ENCODE measurements at regions not wholly inside any gene's neighbourhood (a gene's known extent, or its start where the extent isn't known, plus 50 kb on each side); places are given as distances from the start of the nearest gene placed in this dataset.
"Not testable (repeated sequence)": the region's sequence is repeated elsewhere in the genome, so short reads cannot be mapped to it uniquely, and the experiment has no call there.

DNA sequence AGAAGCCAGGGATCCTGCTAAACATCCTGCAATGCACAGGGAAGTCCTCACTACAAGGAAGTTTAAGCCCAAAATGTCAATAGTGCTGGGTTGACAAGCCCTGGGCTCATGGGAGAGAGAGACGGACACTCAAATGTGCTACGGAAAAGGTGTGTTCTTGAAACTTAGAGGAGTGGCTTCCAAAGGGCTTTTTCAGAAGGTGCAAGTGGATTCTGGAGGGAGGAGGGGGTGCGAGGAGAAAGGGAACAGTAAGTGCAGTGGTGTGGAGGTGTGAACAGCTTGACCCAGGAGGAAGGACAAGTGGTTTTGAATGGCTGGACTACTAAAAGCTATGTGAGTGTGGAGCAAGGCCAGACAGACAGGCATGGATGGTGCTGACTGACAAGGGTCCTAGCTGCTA lies 50.4 kb upstream of the CECR2 start:
- DNase-seq = peak in 1 of 3 experiments; percentile 3

DNA sequence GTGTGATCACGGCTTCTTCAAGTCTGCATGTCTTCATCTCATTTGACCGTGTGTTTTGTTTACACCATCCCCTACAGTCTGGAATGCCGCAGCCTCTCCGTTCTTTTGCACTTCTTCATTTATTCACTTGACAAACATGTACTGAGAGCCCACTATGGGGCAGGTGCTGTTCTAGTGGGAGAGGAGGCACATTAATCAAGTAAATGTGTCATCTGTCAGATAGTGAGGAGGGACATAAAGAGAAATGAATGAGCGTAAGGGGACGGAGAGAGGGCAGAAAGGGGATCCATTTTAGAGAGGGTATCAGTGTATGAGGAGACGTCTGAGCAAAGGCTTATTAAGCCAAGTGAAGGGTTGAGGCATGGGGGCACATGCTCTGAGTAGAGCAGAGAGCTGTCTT lies 54.0 kb upstream of the CECR2 start:
- DNase-seq = peak in 2 of 3 experiments; percentile 3 to 17

DNA sequence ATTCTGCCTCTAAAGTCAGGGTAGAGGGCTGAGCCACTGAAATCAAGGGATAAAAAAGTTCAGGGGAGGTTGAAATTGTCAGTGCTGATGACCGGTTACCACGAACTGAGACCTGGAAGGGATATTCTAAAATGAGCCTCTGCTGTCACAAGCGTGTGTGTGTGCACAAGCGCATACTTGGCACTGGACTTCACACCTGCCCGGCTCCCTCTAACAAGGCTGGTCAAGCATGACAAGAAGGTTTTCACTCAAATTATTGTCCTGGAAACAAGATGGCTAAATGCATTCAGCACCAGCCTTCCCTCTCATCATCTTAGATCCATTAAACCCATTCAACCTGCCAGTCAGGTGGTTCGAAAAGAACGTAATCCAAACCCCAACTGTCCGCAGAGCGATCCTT lies 54.8 kb upstream of the CECR2 start:
- DNase-seq = peak in 2 of 3 experiments; percentile 62 to 67

DNA sequence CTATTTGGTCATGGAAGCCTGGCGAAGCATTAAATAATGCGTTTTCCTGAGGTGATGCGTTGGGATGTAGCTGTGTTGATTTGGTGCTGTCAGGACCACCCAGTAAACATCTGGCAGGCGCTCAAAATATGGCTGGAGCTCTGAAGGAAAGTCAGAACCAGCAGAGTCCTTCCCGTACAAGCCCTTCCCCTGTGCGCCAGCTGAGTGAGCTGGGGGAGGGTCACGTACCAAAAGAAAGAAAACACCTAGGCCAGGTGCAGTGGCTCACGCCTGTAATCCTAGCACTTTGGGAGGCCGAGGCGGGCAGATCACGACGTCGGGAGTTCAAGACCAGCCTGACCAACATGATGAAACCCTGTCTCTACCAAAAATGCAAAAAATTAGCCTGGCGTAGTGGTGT lies 55.6 kb upstream of the CECR2 start:
- DNase-seq = peak in 1 of 3 experiments; percentile 32

DNA sequence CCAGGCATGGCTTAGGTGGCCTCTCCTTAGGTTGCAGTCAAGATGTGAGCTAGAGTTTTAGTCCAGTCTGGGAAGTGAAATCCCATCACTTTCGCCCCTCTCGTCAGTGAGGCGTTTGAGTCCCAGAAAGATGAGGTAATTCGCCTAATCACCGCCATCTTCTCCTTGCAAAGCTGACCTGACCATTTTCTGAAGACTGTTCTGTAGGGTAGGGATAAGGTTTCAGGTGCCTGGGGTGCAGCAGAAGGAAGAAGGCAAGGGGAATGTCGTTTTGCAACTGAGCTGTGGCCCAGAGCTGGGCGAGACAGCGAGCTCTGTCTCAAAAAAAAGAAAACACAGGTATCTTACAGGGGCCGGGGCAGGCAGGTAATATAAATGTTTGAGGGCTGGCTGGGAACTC lies 61.7 kb upstream of the CECR2 start:
- no peak for DNase-seq

DNA sequence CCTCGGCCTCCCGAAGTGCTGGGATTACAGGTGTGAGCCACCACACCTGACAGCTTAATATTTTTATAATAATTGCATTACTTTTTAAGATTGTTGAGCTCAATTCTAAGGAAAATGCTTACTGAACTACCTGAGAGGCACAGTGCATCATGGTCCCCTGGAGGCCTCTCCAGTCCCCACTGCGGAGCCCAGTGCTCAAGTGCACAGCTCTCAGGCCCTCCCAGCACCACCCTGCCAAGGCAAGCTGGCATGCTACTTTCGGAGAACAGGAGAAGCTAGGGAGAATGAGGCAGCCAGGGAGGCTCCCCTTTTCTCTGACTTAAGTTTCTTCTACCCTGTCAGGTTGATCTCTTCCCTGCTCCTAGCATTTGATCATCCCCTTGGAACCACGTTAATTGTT lies 64.2 kb upstream of the CECR2 start:
- no peak for DNase-seq

DNA sequence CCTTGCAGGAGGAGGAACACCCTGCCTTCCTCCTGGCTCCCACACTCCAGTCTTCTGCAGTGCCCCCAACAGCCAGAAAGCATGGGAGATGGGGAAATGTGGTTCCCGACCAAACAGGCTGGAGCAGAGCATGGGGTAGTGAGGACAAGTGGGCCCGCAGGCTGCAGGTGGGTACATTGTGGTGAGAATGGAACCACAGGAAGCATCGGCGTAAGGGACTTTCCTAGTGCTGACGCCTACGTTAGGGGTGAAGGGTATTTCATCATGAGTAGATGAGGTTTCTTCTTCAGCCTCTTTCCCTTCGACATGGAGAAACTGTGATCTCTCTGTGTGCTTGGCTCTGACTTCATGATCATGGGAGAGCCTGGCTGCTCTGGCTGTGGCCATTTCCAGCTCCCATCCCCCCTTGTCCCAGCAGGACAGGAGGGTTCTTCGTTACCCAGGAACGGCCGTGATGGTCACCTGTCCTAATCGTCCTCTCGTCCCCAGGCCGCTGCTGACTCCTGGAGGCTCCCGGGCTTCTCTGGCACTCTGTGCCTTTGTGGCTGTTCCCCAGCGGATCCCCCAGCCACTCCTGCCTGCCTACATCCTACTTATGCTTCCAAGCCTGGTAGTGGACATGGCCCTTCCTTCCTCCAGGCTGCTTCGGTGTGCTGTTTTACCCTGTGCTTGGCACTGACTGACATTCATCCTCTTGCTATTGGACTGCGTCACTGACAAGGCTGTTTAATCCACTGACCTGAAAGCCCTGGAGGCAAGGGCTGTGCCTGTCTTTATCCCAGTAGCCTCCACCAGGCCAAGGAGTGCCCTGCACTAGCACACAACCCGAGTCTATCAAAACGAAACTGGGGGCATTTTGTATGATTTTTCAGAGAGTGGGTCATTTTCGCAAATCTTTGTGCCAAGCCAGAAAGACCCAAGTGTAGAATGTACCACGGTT lies 65.2 kb upstream of the CECR2 start:
- DNase-seq = no peak

DNA sequence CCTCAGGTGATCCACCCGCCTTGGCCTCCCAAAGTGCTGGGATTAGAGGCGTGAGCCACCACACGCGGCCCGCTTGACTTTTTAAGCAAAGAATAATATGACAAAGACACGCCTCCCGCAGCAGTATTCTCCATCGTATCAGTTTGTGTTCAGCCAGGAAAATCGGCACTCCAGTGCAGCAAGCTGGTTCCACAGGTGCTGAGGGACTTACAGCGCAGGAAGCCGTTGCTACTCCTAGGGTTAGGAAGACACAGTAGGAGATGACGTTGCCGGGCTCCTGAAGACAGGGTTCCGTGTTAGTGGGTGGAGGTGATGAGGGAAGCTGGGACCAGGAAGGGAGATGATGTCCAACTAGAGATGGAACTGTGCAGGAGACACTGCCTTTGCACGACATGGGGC lies 65.8 kb upstream of the CECR2 start:
- no peak for DNase-seq

DNA sequence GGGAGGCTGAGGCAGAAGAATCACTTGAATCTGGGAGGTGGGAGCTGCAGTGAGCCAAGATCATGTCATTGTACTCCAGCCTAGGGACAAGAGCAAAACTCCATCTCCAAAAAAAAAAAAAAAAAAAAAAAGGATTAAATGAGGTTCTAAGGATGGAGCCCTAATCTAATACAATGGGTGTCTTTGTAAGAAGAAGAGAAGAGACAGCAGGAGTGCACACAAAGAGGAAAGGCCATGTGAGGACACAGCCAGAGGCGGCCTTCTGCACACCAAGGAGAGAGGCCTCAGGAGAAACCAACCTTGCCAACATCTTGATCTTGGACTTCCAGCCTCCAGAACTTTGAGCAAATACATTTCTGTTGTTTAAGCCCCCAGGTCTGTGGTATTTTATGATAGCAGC lies 66.6 kb upstream of the CECR2 start:
- no peak for DNase-seq

DNA sequence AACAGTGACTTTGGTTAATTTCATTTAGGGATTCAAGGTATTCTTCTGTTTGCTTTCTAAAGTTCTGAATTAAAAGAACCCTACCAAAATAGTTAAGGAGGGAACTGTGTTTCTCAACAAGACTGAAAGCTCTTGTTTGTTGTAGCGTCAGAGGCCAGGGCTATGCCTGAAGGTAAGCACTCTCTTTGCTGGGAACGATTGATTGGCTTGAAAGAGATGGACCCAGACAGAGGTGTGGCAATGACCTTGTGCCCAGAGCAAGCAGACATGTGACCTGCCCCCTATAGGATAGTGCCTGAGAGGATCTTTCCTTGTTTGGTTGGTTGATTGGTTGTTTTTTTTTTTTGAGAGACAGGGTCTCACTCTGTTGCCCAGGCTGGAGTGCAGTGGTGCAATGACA lies 68.3 kb upstream of the CECR2 start:
- no peak for DNase-seq

DNA sequence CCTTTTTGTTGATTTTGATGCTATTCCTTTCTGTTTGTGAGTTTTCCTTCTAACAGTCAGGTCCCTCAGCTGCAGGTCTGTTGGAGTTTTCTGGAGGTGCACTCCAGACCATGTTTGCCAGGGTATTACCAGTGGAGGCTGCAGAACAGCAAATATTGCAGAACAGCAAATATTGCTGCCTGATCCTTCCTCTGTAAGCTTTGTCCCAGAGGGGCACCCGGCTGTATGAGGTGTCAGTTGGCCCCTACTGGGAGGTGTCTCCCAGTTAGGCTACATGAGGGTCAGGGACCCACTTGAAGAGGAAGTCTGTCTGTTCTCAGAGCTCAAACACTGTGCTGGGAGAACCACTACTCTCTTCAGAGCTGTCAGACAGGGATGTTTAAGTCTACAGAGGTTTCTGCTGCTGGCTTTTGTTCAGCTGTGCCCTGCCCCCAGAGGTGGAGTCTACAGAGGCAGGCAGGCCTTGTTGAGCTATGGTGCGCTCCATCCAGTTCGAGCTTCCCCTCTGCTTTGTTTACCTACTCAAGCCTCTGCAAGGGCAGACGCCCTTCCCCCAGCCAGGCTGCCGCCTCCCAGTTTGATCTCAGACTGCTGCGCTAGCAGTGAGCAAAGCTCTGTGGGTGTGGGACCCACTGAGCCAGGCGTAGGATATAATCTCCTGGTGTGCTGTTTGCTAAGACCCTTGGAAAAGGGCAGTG lies 70.3 kb upstream of the CECR2 start:
- peak in 1 of 3 experiments; percentile 17 for DNase-seq

DNA sequence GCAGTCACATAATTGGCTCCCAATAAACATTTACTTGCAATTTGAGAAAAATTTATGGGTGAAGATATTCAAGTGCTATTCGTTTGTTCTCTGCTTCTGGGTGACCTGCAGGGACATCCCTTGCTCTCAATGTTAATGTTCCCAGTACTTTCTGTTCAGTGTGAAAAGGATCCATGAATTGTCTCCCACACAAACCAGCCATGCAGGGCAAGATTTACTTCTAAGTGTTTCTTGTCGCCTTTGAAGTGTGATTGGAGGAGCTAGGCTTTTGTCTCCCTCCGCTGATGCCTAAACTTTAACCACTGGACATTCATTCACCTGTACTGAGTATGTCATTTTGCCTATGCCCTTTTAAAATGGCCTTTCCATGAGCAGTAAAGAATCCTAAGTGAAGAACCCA lies 66.4 kb upstream of the ADA2 start:
- no peak for DNase-seq

DNA sequence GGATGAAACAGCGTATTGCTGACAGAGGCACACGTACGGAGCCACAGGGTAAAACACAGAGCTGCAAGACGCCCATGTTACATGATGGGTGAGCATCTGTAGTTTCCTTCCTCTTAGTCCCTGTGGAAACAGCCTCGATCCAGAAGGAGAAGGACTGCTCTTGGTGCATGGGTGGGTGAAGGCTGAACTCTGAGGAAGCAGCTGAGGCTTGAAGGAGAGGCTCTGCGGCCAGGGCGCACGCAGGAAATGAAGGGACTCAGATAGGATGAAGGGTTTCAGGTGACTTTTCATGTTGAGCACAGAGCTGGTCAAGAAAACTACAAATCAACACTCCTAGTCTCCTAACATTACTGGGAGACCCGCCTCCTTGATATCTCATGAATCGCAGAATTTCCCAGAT lies 65.7 kb upstream of the ADA2 start:
- no peak for DNase-seq

DNA sequence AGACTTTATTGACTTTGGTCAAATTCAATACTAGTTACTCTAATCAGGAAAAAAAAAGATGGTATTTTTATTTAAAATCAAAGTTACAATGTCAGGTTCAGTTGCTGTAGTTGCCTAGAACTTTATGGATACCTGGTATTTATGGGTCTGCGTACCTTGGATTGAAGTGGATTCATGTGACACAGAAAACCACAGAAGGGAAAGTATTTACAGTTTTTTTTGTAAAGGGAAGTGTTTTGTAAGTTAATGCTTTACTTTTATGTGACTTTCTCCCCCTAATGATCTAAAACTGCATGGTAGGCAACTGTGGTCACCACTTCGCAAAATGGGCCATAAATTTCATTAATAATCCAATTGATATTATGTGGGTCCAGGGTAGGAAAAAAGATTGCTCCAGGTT lies 65.2 kb upstream of the ADA2 start:
- DNase-seq = no peak

DNA sequence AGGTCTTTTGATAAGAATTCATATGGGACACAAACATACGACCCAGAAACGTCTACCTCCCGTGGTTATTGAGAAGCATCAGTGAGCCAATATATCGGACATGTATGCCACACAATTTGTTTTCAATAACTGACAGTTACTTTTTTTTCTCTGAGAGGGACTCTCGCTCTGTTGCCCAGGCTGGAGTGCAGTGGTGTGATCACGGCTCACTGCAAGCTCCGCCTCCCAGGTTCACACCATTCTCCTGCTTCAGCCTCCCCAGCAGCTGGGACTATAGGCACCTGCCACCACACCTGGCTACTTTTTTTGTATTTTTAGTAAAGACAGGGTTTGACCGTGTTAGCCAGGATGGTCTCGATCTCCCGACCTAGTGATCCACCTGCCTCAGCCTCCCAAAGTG lies 64.6 kb upstream of the ADA2 start:
- not testable (repeated sequence) for DNase-seq

DNA sequence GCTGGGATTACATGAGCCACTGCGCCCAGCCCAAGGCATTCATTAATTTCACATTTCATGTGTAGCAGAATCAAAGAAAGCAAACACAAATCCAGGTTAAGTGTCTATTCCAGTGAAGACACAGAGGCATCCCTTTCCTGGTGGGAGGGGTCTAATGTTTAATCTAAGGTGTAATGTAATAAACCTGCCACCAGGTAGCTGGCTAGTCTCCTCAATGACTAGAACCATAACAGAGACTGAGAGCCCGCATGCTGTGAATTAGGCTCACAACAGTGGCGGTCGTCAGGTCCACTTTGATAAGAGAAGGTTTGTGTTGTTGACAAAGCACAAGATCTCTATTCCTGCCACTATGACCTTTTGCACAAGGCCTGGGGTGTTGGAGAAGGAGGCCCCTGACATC lies 64.2 kb upstream of the ADA2 start:
- no peak for DNase-seq

DNA sequence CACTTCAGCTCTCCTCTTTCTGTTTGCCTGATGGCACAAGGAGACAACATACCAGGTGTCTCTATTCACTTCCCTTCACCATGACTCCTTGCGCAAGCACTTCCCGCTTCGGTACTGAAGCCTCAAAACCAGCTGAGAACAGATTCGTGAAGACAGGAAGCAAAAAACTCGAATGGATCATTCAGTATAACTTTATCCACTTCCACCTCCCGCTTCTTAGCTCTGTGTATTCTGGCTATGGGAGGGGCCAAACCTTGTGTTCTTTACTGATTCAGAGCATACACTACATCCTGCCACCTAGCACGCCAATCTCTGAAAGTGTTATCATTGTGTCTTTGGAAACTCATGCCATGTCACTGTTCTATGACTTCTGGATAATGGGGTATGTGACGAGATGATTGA lies 62.2 kb upstream of the ADA2 start:
- peak in 1 of 3 experiments; percentile 43 for DNase-seq

DNA sequence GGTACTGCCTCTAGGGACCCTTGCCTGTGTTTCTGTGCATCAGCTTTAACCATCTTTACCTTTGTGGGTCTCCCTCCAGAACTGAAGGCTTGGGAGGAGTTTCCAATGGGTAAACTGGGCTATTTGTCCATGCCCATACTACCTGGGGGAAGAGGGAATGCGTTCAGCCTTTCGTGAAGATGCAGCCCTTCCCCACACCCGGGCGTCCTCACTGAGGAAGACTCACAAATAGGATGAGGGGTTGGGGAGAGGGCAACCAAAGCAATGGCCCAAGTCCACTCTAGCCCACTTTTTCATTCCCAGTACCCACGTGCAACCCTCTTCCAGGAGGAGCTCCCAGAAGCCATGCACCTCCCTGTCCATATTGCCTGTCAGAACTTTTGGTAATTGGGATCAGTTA lies 61.8 kb upstream of the ADA2 start:
- DNase-seq = no peak

DNA sequence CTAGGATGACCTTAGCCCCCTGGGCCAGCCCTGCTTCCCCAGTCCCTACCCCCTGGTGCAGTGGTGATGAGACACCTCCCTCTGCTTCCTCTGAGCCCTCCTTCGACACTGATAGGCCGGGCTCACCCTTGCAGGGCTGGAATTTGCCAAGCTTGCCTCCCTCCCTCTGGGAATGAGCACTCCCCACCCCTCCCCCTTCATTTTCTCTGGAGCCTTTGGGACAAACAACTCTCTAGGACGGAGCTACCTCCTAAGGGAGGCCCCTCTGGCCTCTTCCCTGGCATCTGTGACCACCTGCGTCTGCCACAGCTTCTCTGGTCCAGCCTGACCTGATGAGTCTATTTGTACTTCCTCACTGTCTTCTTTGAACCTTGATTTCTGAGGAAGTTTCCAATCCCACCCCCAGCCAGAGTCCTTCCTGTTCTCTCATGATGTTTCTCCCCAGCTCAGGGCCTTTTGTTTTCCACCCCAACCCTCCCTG lies 53.3 kb upstream of the ADA2 start:
- DNase-seq = no peak

DNA sequence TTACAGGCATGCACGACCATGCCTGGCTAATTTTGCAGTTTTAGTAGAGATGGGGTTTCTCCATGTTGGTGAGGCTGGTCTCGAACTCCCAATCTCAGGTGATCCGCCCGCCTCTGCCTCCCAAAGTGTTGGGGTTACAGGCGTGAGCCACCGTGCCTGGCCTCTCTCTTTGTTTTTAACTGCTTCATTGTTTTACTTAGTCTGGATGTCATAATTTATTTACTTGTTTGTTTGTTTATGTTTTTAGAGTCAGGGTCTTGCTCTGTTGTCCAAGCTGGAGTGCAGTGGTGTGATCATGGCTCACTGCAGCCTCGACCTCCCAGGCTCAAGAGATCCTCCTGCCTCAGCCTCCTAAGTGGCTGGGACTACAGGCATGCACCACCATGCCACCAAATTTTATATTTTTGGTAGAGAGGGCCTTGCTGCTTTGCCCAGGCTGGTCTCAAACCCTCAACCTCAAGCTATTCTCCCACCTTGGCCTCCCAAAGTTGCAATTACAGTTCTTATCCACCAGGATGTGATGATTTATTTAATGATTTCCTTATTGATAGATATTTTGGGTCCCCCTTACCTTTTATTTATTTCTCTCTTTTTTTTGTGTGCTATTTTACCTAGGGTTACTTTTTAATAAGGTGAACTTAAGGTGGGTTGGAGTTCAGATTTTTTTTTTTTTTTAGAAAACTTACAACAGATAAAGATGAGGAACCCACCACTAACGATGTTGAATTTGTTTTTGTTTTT lies 52.6 kb upstream of the ADA2 start:
- no peak for DNase-seq

DNA sequence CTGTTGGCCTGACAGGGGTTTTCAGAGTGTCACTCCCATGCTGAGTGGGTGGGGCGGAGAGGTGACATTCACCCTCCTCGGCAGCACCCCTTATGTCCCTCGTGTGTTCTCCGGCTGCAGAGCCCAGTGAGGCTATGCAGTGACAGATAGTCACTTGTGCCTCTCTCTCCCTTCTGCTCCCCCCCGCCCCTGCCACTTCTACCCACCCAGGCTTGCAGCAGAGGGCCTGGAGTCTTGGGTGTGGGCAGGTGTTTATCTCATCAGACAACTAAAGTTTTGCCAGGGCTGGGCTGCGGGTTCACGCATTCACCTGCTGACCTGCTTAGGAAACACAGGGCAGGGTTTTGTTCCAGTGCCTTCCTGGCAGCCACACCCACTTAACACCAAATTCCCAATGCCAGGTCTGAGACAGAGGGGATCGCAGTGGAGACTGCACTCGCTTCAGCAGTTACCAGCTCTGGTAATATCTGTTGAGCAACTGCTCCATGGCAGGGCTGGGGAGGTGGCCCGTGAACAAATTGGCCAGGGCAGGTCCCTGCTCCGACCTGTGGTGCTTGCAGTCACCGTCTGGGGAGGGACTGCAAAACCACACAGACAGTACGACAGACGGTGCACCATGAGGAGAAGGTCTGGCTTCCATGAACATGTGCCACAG lies 50.5 kb upstream of the ADA2 start:
- no peak for DNase-seq

DNA sequence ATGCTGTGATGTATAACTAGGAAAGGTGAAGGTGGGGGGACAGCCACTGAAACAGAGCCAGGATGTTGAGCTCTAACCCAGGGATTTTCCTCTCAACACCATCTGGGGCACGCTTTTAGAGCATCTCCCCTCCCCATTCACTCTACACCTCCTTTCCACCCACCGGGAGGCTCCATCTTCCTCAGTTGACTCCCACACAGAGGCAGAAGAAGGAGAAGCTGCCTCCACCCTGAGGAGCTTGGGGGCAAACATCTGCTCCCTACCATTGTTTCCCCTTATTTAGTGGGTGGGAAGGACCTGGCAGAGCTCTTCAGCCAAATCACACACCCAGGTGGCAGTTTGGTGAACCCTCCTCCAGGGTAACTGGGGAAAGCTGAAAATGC lies 50.0 kb upstream of the ADA2 start:
- DNase-seq = peak in 1 of 3 experiments; percentile 19
